GM12875 (cell line): ENCODE measurements at regions not wholly inside any gene's neighbourhood (a gene's known extent, or its start where the extent isn't known, plus 50 kb on each side); places are given as distances from the start of the nearest gene placed in this dataset.

Experiments
- H3K4me3 ChIP-seq: one replicate; pipeline ENCODE4 v1.5.1; 2011; ENCODE audit warnings: low read depth, low read length, control low read depth
- TF ChIP-seq, protein P1 (sequence below): IDR thresholded peaks from 2 replicates; pipeline ENCODE4 v1.5.1; 2011; ENCODE audit warnings: low read depth, mild to moderate bottlenecking, control low read depth, inconsistent platforms, low read length, moderate library complexity, borderline replicate concordance; ENCODE audit not compliant: insufficient read depth

DNA sequence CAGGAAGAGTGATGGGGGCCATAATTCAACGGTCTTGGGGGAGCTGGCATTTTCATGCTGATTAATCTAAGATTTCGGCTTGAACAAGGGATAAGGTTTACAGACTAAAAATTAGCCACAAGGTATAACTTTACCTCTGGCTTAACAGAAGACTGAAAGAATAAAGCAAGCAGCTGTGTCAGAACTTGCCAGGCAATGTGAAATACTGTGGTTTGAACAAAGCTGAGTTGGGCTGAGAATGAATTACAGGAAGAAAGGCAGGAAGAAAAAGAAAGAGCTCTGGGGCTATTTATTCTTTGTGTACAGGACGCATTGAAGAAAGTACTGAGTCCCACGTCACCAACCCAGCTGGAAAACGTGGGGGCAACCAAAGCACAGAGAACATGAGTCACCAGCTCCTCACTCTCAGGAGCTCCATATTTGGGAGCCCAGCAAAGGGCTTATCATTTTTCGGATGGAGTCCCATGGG is 121.5 kb upstream of the NEDD9 start:
- H3K4me3 ChIP-seq = no peak overlapping the region
- TF ChIP-seq, protein P1, sequence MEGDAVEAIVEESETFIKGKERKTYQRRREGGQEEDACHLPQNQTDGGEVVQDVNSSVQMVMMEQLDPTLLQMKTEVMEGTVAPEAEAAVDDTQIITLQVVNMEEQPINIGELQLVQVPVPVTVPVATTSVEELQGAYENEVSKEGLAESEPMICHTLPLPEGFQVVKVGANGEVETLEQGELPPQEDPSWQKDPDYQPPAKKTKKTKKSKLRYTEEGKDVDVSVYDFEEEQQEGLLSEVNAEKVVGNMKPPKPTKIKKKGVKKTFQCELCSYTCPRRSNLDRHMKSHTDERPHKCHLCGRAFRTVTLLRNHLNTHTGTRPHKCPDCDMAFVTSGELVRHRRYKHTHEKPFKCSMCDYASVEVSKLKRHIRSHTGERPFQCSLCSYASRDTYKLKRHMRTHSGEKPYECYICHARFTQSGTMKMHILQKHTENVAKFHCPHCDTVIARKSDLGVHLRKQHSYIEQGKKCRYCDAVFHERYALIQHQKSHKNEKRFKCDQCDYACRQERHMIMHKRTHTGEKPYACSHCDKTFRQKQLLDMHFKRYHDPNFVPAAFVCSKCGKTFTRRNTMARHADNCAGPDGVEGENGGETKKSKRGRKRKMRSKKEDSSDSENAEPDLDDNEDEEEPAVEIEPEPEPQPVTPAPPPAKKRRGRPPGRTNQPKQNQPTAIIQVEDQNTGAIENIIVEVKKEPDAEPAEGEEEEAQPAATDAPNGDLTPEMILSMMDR = no peak

DNA sequence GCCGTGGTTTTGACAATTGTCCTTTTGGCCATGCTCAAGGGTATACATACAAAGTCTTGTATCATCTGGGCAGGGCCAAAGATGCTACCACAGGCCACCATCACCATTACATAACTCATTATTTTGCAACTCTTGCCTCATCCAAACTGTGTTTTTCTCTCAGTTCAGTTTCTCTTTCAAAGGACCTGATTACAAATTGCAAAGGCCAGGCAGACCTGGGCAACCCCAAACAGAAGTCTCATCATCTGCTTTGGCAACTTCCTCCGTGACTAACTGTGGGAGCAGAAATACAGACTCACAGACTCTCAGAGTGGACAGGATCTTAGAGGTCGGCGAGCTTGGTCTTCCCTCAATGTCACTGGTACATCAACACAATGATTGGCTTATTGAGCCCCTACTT is 117.8 kb upstream of the NEDD9 start:
- no peak overlapping the region for H3K4me3 ChIP-seq
- TF ChIP-seq, protein P1 = no peak

DNA sequence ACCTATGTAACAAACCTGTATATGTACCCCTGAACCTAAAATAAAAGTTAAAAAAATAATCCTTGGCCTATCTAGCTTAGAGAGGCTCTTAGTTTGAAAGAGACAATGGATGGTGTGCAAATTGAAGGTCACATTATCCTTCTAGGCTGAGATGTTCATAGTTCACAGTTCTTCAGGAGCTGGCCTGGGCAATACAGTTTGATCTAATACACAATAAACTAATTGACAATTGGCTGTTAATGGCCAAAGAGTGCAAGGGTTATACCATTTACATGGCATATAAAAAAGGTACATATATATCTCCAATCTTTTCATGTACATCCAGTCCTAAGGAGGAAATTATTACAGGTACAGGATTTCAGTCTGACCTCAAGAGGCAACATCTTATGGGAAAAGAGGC is 117.4 kb upstream of the NEDD9 start:
- TF ChIP-seq, protein P1 = no peak
- no peak overlapping the region for H3K4me3 ChIP-seq

DNA sequence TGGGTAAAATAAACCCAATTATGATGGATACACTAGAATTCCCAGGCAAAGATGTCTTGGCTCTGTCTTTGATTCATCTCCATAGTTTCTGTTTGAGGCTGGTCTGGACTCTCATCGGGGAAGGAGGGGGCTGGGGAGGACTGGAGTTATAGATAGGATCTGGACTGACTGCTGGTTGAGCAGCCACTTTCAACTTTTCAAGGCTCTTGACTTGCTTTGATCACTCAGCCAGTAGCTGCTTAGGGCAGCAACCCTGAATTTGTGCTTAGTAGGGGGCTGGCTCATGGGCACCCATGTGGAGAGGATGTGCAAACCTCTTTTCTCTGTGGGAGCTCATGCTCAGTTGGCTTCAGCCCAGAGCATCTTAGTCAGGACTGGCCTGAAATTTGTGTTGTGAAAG is 114.0 kb upstream of the NEDD9 start:
- TF ChIP-seq, protein P1 = no peak
- H3K4me3 ChIP-seq = no peak overlapping the region

DNA sequence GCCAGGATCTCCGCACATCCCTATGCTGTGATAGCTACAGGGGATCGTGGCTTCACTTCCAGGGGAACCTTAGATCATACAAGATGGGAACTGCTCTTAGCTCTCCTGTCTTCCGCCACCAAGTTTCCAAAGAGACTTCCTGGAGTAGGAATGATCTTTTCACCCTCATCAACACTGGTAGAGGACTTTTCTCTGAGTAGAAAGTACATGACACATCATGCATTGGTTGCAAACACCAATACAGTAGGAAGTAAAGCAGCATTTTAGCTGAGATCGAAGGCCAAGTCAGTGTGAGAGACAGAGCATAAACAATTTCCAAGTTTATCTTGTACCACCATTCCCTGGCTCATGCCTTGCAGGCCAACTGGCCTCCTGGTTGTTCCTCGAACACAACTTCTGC is 113.1 kb upstream of the NEDD9 start:
- TF ChIP-seq, protein P1 = no peak
- H3K4me3 ChIP-seq = no peak overlapping the region

DNA sequence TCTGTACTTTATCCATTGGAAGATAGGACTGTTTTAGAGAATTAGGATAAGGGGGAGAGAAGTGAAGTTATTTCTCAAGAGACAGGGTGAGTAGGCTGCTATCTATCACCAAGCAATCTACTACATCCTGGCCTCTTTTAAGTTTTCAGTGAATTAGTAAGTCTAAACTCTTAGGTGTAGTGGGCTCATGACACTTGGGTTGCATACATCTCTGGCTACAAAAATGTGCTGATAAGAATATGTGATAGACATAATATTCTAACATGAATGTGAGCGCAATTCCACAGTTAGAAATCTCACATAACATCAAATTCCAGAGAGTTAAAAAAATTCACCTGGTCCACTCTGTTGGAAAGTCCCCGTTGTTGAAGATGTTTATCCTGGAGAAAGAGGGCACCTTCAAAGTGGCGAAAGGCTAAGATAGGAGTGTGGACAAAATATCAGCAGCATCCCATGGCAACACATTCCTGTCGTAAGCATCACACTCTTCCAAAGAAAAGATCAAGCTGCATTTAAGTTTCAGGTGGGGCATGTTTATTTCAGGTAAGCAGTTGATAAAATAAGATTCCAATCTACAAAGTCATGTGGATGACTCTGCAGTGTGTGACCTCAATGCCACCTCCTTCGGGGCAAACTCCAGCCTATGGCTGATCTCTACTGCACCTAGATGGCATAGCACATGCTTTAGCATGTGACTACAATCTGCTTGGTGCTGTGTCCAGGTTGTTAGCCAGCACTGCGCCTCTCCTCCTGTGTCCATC is 111.7 kb upstream of the NEDD9 start:
- no peak overlapping the region for H3K4me3 ChIP-seq
- TF ChIP-seq, protein P1 = no peak

DNA sequence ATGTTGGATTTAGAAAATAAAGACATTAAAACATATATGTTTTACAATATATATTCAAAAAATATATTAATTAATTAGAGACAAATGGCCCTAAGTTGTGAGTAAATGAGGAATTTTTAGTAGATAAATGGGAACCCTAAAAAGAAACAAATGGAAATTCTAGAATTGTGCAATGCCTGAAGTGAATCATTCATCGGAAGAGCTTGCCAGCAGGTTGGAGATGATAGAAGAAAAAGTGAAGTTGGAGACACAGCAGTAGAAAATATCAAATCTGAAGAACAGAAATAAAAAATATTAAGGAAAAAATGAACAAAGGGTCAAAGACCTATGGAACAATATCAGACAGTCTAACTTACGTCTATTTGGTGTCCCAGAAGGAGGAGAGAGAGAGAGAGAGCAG is 109.4 kb upstream of the NEDD9 start:
- no peak overlapping the region for H3K4me3 ChIP-seq
- TF ChIP-seq, protein P1 = no peak
